WERI-Rb-1 (cell line): ENCODE measurements at regions not wholly inside any gene's neighbourhood (a gene's known extent, or its start where the extent isn't known, plus 50 kb on each side); places are given as distances from the start of the nearest gene placed in this dataset.

ENCODE experiments used
- DNase-seq: peaks from one replicate; pipeline ENCODE4 v3.0.0-alpha.2; 2020
- H3K27ac ChIP-seq: fragments of 250-450 bp; sonication (Bioruptor Pico); 2 replicates; pipeline ENCODE4 v1.5.1; 2020; ENCODE audit warnings: mild to moderate bottlenecking, moderate library complexity
- H3K27me3 ChIP-seq: fragments of 250-450 bp; sonication (Bioruptor Pico); 2 replicates; pipeline ENCODE4 v1.5.1; 2021; ENCODE audit warnings: mild to moderate bottlenecking, low read depth, moderate library complexity; ENCODE audit not compliant: insufficient read depth, severe bottlenecking
- H3K36me3 ChIP-seq: fragments of 250-450 bp; sonication (Bioruptor Pico); 2 replicates; pipeline ENCODE4 v1.5.1; 2020; ENCODE audit warnings: mild to moderate bottlenecking, moderate library complexity
- H3K4me3 ChIP-seq: 2 replicates; pipeline ENCODE4 v1.5.1; 2011; ENCODE audit warnings: low read depth, mild to moderate bottlenecking, control low read depth, low read length
- H3K9me3 ChIP-seq: fragments of 250-450 bp; sonication (Bioruptor Pico); 2 replicates; pipeline ENCODE4 v1.5.1; 2021; ENCODE audit warnings: mild to moderate bottlenecking, moderate library complexity; ENCODE audit not compliant: severe bottlenecking
- TF ChIP-seq, protein P1 (sequence below): IDR thresholded peaks from 2 replicates; pipeline ENCODE4 v1.5.1; 2011; ENCODE audit warnings: low read depth, mild to moderate bottlenecking, control low read depth, inconsistent platforms, low read length

DNA sequence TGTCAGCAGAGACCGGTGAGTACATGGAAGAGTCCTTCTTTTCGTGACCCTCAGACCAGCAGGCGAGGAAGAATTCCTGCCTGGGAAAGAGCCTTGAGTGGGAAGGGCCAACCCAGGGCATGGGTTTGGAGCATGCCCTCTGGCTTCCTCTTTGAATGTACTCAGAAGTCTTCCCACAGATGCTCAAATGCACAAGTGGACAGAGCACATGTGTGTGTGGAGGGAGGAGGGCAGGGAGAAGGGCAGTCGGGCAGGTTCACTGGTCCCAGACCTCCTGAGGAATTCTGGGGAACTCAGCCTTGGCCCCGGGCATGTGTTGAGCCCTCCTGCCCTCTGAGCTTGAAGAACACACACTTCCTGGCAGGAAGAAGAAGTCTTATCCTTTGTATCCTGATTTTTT, 63.2 kb upstream of the HELT start:
- TF ChIP-seq, protein P1, sequence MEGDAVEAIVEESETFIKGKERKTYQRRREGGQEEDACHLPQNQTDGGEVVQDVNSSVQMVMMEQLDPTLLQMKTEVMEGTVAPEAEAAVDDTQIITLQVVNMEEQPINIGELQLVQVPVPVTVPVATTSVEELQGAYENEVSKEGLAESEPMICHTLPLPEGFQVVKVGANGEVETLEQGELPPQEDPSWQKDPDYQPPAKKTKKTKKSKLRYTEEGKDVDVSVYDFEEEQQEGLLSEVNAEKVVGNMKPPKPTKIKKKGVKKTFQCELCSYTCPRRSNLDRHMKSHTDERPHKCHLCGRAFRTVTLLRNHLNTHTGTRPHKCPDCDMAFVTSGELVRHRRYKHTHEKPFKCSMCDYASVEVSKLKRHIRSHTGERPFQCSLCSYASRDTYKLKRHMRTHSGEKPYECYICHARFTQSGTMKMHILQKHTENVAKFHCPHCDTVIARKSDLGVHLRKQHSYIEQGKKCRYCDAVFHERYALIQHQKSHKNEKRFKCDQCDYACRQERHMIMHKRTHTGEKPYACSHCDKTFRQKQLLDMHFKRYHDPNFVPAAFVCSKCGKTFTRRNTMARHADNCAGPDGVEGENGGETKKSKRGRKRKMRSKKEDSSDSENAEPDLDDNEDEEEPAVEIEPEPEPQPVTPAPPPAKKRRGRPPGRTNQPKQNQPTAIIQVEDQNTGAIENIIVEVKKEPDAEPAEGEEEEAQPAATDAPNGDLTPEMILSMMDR: no peak
- Histone ChIP-seq H3K4me3 (no peak overlapping the region), H3K27ac (no peak overlapping the region)

DNA sequence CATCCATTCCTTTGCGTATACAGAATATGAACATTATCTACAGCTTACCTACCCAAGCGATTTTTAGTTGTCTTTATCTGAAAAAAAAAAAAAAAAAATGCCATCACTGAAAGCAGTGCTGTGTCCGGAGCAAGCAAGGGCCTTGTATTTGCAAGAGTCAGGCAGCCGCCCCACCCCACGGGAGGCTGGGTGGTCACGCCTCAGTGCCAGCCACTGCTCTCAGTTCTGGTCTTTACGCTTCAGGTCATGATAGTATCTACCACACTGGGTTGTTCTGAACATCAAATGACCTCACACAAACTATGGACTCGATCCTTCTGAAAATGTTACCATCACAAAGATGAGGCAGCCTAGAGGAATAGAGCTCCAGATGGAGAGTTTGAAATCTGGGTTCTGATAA, 62.7 kb upstream of the HELT start:
- no peak for DNase-seq
- no peaks in the 10 kb centered on the region for H3K27me3 ChIP-seq
- no peaks in the 10 kb centered on the region for H3K9me3 ChIP-seq
- no peaks in the 10 kb centered on the region for H3K36me3 ChIP-seq
- no peak overlapping the region for H3K27ac ChIP-seq
- TF ChIP-seq, protein P1: no peak
- no peak overlapping the region for H3K4me3 ChIP-seq

More for the DNA sequence above, 63.2 kb upstream of the HELT start:
- Histone ChIP-seq H3K9me3 (no peaks in the 10 kb centered on the region), H3K36me3 (no peaks in the 10 kb centered on the region), H3K27me3 (no peaks in the 10 kb centered on the region)
- DNase-seq: no peak

DNA sequence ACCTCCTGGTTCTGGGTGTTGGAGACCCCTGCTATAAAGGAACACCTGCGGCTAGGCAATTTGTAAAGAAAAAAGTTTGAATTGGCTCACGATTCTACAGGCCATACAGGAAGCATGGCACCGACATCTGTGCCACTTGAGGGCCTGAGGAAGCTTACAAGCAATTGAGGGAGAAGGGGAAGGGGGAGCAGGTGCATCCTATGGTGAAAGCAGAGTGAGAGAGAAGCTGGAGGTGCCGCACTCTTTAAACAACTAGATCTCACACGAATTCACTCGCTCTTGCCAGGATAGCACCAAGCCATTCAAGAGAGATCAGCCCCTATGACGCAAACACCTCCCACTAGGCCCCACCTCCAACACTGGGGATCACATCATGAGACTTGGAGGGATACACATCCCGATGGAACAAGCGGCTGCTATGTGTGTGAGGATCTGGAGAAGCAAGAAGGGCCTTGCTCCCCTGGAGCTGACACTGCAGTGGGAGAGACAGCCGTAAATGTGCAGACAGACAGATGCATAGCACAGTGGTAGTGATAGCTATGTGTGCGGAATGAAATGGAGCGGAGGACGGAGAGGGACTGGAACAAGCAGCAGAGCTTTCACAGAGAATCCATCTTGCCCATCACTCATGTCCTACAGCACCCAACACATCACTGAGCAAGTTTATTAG, 60.7 kb upstream of the HELT start:
- Histone ChIP-seq H3K4me3 (no peak overlapping the region), H3K36me3 (no peaks in the 10 kb centered on the region), H3K27me3 (no peaks in the 10 kb centered on the region), H3K27ac (no peak overlapping the region), H3K9me3 (no peaks in the 10 kb centered on the region)
- DNase-seq: no peak
- TF ChIP-seq, protein P1: no peak

DNA sequence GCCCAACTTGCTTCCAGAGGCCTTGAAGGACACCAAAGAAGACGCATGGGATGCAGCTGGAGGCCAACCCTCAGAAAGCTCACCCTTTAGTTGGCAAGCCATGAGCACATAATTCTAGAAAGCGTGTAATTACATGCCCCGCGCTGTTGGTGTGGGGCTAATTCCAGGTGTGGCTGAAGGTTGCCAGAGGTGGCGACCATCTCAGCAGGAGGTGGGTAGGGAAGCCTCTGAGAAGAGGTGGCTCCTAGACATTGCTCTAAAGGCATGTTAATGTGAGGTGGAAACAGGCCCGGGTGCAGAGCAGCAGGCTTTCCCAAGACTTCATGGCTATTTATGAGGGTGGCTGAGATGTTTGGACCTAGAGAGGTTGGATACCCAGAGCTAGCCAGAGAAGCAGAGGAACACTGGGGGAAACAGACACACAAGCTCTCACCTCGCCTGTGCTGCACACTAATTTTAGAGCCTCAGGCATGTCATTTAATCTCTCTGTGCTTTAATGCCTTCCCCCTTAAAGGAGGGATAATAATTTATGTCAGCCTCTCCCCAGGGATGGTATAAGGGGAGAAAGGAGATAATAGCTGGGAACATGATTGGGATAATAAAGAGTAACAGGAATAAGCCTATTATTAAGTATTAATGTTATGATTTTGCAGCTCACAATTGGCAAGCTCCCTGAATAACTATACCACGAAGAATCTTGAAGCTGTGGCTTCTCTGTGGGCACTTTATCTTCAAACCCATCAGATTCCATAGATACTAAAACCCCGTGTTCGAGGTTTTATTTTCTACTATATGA, 60.0 kb upstream of the HELT start:
- Histone ChIP-seq H3K27me3 (no peaks in the 10 kb centered on the region), H3K27ac (peak overlapping the region; percentile 3; the same call in 1 of the 2 replicates), H3K36me3 (no peaks in the 10 kb centered on the region), H3K4me3 (no peak overlapping the region), H3K9me3 (no peaks in the 10 kb centered on the region)
- no peak for DNase-seq
- TF ChIP-seq, protein P1: no peak

DNA sequence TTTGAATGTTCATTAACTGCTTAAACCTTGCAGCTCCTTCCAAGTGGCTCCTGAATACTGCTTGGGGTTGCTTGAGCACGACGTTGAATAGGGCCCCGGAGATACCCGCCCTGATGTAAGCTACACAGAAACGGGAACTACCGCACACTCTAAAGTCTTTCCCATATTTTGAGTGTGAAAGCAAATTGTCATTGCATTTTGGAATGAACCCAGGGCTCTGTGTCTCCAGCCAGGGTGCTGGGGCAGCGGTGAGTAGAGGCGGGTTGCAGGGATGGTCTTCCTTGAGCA, 59.4 kb upstream of the HELT start:
- no peak for DNase-seq
- no peaks in the 10 kb centered on the region for H3K27me3 ChIP-seq
- TF ChIP-seq, protein P1: no peak
- H3K4me3 ChIP-seq: no peak overlapping the region
- no peaks in the 10 kb centered on the region for H3K36me3 ChIP-seq
- no peak overlapping the region for H3K27ac ChIP-seq
- no peaks in the 10 kb centered on the region for H3K9me3 ChIP-seq
